GOT3 (cell line): ENCODE measurements at regions not wholly inside any gene's neighbourhood (a gene's known extent, or its start where the extent isn't known, plus 50 kb on each side); places are given as distances from the start of the nearest gene placed in this dataset.
A peak's percentile ranks its signal among the peaks of the same experiment; 100 is the strongest.

ENCODE experiments used
- DNase-seq: peaks from one replicate; lab custom pipeline; 2025; ENCODE audit warnings: mixed read lengths; lab: John Stamatoyannopoulos, UW

DNA sequence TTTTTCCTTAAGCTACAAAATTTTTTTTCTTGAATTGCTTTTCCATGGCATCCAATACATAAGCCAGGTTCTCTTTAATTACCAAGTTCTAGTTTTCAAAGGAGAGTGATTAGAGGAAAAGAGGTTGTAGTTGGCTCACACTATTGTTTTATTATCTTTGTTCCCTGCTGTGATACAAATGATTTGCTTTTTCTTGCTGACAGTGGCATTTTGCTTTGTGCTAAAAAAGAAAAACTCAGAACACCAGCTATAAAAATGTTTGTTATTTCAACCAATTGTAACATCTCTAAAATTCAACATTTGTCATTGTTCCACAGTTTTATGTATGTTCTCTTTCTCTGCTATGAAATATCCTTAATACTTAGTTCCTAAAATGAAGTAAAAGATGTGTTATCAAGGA, 1817.2 kb downstream of the STIM2 start:
- DNase-seq: no peak

DNA sequence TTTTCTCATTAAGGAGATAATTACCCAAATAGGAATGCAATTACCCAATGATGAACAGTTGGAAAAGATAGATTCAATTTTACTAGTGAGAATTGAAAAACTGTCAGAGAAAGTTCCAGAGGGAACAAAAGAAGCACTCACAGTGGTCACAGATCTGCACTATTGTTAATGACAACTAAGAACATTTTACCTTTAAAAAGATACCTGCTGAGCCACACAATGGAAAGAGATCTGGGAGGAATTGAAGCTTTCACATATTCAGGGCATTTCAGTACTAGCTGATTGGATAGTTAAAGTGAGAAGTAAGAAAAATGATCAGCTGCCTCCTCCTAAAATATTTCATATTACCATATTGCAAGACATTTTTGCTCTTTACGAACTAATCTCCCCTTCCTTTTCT, 1822.2 kb downstream of the STIM2 start:
- no peak for DNase-seq

DNA sequence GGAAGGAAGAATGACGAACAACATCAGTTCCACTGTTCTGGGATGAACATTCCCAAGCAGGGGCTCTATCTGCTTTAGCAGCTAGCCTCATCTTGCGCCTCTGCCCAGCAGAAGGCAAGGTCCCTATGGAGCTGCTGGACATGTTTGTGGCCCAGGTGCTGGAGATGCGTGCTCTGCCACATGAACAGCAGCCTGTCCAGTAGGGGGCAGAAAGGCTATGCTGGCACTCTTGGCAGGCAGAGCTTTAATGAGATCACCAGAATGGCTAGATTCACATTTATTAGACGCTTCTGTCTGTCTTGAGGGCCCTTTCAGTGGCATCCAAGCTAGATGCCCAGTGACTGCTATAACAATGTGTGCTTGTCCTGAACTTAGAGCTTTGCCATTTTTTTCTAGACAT, 1826.0 kb downstream of the STIM2 start:
- no peak for DNase-seq

DNA sequence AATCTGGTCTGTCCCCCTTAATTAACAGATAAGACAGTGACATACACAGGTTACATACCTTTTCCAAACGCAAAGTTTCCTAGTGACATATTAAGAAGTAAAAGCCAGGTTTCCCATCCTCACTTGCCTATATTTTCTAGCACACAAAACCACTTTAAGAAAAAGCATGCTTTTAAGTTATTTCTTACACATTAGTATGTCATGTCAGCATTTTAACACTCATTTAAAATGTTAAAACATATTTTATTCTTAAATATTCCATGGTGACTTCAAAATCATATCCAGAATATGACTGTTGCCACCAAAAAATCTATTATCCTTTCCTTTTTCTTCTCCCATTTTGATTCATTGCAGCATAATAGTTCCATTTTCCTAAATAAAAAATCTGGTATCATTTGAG, 1830.2 kb downstream of the STIM2 start:
- DNase-seq: no peak

DNA sequence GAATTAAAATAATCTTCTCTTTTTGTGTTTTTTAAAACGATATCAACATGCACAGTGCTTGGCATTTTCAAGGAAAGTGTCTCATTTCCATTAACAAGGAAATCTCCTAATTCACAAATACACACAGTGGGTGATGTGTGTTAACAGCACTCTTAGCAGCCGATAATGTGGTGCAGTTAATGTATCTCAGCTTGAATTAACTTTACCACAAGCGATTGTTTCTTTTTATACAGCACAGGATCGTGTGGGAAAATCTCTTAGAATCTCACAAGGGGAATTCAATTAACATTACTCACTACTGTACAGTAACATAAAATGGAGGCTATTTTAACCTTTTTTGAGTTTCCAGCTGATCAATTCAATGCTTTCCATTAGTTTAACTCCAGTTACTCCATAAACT, 1841.9 kb downstream of the STIM2 start:
- DNase-seq: no peak

DNA sequence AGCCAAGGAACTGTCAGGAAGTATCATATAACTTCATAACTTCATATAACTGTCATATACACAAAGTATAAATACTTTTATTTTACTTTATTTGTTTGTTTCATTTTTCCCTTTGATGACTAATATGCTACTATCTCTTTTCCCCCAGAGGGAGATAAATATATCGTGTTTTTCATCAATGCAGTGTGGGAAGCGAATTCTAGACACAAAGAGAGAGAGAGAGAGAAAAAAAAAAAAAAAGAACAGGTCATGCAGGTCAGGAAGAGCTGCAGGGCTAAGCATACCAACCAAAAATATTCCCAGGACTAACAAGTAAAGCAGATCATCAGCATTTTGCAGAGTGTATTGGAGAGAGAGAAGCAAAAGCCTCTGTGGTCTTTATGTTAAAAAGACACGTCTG, 1849.2 kb downstream of the STIM2 start:
- DNase-seq: no peak

DNA sequence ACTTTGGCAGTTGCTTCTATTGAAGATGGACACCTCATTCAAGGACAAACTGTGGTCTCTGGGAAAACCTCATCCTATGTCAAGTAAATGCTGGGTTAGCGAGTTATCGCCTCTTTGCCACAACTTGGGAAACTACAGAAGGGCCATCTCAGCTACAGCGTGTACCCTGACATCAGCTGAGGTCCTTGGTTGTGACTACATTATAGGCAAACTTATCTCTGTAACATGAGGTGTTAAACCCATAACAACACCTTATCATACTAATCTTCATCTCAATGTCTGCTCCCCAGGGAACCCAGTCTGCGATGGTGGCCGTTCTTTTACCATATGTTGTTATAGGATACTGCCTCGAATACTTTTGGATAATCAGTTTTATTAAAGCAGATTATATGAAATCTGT, 1862.7 kb downstream of the STIM2 start:
- no peak for DNase-seq

DNA sequence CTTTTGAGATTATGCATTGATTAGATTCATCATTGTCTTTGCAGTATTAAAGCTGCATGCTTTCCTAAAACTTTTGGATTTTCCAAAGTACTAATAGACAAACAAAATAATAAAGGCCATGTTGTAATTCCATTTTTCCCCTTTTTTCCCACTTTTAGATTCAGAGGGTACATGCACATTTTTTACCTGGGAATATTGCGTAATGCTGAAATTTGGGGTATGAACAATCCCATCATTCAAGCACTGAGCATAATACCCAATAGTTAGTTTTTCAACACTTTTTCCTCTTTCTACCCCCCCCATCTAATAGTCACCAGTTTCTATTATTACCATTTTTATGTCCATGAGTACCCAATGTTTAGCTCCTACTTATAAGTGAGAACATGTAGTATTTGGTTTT, 1863.6 kb downstream of the STIM2 start:
- DNase-seq: no peak

DNA sequence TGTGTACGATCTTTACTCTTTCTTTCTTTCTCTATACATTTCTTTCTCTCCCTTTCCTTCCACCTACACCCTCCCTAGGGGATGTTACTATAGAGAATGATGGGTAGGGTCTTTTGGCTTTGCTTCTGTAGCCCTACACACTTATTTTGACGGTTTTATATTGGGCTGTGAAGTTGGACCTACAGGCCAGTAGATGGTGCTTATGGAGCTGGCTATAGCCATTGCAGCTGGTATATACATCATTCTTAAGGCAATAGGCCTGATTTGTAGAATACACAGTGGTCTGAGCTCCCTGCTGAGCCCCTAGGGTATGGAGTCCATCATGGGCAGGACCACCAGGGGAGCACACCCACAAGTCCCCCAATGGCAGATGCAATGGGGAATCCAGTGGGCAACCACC, 1869.7 kb downstream of the STIM2 start:
- no peak for DNase-seq

DNA sequence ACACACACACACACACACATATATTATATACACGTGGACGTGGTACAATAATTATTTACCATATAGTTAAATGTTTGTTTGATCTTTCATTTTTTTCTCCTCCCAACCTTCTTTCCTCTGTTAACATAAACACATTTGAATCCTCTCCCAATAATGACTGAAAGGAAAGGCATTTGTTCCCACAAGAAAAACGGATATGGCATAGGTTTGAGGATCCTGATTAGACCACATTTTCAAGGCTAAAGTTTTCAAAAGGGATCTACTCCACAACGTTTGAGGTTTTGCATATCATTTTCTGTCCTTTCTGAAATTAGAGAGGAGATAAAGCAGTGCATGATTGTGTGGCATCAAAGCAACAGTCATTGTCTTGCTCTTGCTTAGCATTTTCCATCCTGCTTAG, 1883.4 kb downstream of the STIM2 start:
- no peak for DNase-seq

DNA sequence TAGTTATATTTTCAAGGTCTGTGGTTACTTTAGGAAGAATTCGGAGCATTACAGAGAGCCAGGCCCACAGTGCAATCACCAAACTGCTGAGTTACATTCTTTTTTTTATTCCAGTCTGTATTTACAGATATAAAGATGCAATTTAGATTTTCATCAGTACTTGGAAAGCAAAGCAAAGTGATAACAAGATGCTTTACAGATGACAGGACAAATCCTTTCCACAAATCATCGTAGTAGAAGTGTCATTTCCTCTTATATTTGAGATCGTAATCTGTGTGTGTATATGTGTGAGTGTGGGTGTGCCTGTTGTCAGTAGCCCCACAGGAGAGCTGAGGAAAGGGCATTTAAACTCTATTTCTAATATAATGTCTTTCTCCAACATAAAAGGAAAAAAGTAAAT, 1893.7 kb downstream of the STIM2 start:
- no peak for DNase-seq

DNA sequence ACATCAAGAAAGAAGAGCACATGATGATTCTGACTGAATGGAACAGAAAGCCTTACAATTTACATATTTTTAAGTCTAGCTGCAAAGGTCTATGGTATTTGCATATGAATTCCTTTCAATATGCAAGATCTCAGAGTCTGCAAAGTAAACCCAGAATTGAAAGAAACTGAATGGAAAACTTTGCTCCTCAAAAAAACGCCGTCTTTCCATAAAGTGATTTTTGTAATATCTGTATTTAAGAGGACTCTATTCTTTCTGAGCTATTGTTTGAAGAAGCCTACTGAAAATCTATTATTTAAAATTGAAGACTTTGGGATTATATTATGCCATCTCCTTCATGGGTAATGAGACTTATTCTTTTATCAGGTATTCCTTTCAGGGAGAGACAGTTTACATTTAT, 1894.4 kb downstream of the STIM2 start:
- no peak for DNase-seq

DNA sequence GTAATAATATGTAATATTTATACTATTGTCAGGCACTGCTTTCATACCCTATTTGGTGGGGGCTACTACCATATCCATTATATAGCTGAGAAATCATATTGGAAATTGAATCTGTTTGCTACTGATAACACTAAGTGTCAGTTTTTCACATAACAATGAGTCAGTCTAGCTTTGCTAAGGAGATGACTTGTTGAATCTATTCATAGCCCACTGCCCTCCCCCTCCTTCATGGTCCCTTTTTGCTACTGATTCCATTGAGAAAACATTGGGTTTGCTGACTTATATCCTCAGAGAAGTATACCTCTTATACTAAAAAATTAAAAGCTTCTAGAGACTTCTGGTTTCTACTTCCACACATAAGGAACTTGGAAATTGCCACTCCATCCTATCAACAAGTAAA, 1898.4 kb downstream of the STIM2 start:
- peak; percentile 0 for DNase-seq

DNA sequence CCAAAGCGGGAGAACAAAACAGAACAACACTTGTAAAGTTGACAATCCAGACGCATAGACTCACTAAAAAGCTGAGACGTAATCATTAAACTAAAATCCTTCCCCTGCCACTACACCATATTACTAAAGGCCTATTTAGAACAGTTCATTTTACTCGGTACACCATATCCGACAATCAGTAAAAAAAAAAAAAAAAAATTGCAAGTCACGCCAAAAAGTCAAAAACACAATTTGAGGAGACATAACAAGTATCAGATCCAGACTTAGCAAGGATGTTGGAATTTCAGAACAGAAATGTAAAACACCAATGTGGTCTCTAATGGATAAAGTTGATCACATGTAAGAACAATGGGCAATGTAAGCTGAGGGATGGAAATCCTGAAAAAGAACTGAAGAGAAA, 1899.4 kb downstream of the STIM2 start:
- no peak for DNase-seq

DNA sequence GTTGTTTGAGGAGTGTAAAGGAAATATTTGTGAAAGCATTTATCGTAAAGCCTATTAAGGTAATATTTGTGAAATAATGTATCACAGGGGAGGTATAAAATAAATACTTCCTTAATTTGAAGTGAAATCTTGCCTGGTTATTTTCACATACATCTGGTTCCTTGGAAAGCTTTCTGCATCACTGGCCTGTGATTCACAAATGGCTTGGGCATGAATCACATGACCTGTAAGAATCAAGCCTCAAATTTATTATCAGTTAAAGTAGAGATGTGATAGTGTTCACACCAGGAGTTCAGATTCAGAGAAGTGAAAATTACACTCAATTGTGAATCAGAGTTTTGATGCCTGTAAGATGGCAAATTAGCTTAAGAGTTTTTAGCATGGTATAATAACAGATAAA, 1911.4 kb downstream of the STIM2 start:
- no peak for DNase-seq

DNA sequence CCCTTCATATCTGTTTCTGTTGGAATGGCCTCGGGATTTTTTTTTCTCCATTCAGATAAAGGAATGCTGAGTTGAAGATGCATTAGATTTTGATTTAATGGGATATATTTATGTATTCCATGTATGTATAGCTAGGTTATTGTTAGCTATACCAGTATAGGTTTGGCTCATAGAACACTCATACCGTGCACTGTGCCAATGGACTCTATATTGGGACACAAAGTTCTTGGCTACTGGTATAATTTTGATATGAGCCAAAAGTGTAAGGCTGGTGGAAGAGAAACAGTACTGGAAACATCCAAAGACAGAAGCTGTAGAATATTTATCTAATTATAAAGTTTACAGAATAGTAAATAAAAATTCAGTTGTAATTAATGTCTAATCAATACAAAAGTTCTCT, 1912.1 kb downstream of the STIM2 start:
- no peak for DNase-seq

DNA sequence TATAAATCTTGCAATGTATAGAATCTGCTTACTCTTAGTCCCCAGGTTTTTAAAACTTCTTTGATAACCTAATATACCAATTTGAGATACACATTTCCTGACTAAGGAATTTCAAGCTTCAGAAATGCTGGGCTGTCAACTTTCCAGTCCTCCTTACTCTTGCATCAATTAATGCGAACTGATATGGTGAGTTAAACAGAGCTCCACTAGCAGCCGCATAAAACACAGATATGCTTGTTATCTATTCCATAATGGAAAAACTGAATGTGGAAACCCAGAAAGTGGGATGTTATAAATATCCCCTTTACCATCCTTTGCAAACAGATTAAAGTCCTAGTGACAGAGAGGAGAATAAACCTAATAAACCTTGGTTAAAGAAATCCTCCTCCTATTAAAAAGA, 1913.7 kb downstream of the STIM2 start:
- no peak for DNase-seq

DNA sequence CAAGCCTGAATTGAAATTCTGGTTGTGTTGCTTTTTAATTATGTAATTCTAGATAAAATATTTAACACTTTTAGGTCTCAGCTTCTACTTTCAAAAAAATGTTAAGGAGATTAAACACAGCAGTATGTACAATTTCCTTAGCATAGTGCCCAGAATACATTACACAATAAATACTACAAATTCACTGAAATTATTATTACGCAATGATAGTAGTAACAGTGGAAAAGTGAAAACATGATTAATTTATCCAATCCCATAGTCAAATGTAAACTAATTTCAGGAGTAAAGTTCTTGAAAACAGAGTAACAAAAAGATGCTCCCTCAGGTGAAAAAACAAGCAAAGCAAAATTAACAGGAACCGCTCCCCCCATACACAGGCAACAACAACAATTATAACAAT, 1915.4 kb downstream of the STIM2 start:
- no peak for DNase-seq

DNA sequence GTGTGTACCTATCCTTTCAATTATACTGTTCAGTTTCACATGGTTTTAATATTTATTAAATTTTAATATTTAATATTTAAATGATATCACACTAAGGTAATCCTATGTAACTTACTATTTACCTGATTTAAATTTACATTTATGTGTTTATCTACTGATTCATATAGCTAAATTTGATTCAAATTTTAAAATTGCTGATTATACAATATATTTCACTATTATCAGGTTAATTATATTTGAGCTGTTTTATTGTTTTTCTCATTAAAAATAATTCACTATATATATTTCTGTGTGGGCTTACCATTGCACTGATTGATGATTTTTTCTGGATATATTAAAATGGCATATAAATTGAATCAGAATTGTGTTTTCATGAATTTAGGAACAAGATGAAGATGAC, 1923.5 kb downstream of the STIM2 start:
- no peak for DNase-seq

DNA sequence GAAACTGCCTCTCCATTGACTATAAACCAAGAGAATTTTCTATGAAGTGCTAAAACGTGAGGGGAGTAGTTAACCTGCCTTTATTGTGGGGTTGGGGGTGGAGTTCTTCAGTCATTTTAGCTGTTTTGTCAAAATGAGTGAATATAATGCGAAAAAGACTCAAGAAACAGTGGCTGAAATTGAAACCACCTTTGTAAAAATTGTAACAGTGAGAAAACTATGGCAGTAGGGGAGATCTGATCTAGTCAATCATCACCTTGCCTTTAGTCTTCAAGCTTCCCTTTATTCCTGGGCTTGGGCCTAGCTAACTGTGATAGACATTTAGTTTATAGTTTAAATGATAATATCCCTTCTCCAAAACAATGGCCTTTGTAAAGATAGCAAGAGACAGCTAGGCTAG, 1927.3 kb downstream of the STIM2 start:
- DNase-seq: no peak

DNA sequence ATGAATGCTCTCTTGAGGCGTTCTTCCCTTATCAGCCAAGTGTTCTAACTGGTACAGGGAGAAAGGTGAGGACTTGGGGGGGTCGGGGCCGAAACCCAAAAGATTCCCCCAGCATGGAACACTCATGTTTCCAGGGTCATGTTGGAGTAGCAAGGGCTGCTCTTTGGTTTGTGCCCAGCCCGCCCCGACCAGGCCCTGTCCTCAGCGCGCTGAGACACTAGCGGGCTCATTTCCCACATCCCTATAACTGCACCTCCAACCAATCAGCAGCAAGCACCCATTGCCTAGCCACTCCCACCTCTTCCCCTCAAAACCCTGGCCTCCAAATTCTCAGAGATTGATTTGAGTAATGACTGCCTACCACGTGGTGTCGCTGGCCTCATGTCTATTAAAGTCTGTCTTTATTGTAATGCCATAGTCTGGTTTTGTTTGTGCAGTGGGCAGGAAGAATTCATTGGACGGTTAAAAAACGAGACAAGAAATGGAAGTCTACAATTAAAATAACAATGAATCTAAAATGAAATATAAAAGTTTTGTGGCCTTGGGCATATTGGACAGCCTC, 1928.4 kb downstream of the STIM2 start:
- no peak for DNase-seq

DNA sequence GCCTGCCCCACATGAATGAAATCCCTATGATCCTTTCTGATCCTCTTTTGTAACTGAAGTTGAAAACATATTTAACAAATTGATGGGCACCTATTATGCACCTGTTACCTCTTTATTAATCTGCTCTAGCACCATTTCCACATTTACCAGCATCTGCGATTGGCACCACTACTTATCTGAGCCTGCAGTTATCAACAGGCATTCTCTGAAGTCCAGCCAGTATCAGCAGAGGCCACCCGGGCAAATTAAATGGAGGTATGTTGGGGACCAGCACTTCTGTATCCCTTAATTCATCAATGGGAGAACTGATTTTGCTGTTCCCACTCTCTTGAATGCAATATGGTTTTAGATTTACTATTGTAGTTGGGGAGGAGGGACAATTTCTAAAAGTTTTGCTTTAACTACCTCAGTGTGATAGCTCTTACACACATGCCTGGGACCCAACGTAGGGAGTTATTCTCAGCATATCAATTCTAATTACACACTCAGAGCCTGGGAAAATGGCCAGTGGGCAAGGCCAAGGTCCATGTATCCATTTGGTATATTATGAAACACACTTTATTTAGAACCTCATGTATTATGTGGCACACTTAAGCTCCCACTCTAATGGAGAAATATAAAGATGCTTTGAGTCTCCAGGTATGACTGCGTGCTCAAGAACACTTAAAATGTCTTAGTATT, 1927.1 kb upstream of the PCDH7 start:
- DNase-seq: no peak

DNA sequence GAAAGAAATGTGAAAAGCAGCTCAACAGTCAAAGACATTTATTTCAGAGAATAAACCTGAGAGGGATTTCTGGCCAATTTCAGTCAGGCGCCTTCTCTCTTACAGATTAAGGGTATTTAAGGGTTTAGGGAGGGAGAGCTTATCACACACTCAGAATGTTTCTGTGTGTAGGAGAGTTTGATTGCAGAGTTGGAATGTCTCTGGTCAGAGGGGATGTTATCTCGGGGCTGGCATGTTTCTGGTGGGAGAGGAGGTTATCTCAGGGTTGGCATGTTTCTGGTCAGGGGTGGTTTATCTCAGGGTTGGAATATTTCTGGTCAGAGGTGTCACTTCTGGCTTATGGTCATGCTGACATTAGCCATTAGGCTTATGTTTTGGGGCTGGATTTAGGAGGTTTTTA, 1920.5 kb upstream of the PCDH7 start:
- no peak for DNase-seq

DNA sequence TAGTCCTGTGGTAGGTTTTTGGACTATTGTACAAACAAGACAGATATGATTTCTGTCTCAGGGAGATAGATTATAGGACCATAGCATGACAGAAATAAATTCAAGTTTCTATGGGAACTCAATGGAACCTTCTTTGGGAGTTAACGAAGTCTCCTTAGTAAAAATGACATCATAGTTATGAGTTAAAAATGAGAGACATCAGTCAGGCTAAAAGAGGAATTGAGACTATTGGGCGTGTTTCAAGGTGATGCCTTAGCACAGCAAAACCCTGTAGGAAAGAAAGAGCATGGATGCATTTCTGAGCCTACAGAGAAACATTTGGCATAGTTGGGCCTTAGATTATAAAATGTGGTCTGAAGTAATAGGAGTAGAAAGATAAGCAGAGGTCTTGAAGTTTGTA, 1909.1 kb upstream of the PCDH7 start:
- no peak for DNase-seq
